GM21825 (cell line): ENCODE measurements at regions not wholly inside any gene's neighbourhood (a gene's known extent, or its start where the extent isn't known, plus 50 kb on each side); places are given as distances from the start of the nearest gene placed in this dataset.
"Not testable (repeated sequence)": the region's sequence is repeated elsewhere in the genome, so short reads cannot be mapped to it uniquely, and the experiment has no call there.

Experiments
- ATAC-seq: cut with Tn5 transposase; IDR thresholded peaks from one replicate; pipeline ENCODE4 v1.9.1; 2021; ENCODE audit warnings: mild to moderate bottlenecking, moderate library complexity; ENCODE audit not compliant: unreplicated experiment

DNA sequence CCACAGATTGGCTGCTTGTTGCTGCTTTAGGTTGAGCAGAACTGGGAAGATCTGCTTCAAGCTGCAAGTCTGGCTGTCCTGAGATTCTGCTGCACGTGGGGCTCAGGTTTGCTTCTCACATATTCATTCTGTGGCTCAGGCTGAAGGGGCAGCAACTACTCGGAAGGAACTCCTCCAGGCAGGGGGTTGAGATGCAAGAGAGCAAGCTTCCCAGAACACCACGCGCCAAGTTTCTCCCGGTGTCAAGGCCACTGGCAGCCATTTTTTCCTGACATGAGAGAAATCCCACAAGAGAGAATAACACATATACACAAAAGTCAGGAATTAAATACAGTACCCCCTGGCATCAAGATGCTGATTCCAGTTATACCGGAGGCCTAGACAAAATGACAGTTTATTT is 887.6 kb upstream of the SLC10A2 start:
- no peak for ATAC-seq

GRCh38 chr13:103952183-103952582 is 886.0 kb upstream of the SLC10A2 start:
- ATAC-seq: no peak

GRCh38 chr13:103948426-103948825 is 882.2 kb upstream of the SLC10A2 start:
- ATAC-seq: no peak

GRCh38 chr13:103945836-103946235 is 879.6 kb upstream of the SLC10A2 start:
- ATAC-seq: no peak

- no peak for ATAC-seq
These were observed 875.4 kb upstream of the SLC10A2 start for GRCh38 chr13:103941506-103942140.

DNA sequence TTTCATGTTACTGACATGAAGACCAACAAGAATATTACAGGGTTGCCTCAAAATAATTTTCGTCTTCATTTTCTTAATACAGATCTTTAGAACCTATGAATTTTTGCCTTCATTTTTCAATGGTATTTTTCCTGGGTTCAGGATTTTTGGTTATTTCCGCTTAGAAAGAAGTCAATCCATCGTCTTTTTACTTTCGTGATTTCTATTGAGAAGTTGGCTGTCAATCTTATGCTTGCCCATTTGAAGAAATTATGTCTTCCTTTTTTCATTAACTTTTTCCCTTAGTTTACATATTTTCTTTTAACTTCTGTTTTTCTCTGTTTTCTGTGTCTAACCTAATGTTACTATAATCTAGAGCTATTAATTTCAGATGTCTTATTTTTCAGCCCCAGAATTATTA is 868.9 kb upstream of the SLC10A2 start:
- ATAC-seq: no peak

GRCh38 chr13:103931885-103932284 is 865.7 kb upstream of the SLC10A2 start:
- ATAC-seq: no peak

DNA sequence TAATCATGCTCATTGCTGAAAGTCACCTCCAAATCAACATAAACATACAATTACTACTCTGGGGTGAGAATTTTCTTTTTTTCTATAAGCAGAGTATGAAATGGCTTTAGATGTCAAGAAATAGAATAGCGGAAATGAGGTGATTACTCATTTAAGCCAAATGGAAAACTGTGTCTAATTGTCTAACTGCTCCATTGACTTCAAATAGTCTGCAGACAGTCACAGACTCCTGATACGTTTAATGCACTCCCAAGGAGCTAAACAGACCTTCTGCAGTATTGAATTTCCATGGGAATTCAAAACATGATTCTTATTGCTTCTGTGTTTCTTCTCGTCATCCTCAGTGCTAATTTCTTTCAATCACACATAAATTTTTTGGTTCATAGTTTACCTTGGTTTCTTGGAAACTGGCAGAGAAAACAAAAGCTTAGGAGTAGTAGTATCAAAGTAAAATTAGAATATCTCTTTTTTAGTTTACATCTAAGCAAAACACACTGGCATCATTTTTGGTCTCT is 865.2 kb upstream of the SLC10A2 start:
- ATAC-seq: no peak

DNA sequence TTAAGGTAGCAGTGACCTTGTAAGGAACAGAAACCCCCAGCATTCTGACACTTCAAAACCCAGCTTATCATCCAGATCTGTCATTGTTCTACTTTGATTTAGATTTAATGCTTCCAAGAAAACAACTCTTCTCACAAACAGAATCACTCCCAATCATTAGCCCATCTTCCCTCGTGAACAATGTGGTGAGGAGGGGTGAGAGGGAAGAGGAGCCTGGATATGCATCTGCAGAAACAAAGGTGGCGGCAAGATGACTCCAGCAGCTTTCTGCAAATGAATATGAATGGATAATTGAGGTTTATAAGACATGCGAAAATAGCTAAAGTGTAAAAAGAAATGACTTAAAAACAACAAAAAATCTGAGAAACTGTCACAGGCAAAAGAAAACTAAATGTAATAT is 859.9 kb upstream of the SLC10A2 start:
- no peak for ATAC-seq

- ATAC-seq: no peak
These were observed 842.7 kb upstream of the SLC10A2 start for GRCh38 chr13:103908911-103909310.

DNA sequence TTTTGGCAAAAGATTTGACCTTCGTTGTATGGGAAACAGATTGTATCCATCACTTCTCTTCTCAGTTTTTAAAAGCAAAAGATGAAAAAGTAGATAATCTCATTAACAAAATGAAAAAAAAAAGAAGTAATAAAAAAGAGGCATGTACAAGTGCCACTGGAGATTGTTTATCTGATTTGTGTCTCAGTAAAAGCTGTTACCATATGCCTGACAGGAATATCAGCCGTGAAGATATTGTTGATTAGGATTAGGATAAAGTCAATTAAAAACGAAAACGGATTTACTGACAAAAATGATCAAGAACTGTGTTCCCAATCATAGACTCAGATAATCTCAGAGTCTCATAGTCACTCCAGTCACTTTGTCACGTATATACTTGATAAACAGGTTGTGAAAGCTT is 842.1 kb upstream of the SLC10A2 start:
- no peak for ATAC-seq

GRCh38 chr13:103903790-103904189 is 837.6 kb upstream of the SLC10A2 start:
- ATAC-seq: no peak

GRCh38 chr13:103898481-103898880 is 832.3 kb upstream of the SLC10A2 start:
- ATAC-seq: no peak

DNA sequence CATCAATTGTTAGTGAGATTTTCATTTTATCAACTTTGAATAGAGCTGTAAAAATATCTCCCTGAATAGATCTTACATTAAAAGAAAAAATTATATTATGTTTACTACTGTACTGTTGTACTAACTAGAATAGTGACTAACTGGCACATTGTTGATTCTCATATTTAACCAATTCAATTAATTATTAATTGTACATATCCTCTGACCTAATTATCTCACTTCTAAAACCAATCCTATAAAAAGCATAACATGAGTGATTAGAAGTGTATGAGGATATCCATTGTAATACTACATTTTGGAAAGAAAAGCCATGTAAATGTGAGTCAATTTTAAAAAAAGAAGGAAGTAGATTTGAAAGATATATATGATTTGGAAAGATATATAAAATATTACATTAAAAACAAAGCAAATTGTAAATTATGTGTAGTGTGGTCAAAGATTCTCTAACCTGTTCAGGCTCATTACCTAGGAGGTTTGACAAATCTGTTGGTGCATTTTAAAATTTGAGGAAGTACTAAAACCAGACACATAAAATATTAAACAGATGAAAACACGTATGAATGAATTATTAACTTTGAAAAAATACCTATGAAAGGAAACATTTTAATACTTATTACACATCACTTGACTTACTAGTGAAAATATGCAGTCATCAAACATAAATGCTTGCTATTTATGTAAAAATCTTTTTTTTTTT is 829.8 kb upstream of the SLC10A2 start:
- ATAC-seq: no peak

DNA sequence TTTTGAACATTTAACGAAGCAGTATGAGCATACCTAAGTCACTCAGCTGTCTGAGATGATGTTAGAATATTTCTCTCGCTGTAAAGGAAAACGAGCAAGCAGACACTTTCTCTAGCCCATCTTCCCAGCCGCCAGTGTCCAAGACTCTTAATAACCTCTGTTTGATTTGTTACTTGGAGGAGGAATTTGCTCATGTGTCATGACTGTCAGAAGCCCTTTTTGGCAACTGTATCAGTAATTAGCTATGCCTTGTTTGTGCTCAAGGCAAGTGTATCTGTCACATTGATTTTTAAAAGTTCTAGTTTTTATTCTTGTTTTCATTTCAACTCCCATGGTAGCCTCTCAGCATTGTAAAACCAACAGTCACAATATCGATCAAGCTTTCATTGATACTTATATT is 828.4 kb upstream of the SLC10A2 start:
- no peak for ATAC-seq

DNA sequence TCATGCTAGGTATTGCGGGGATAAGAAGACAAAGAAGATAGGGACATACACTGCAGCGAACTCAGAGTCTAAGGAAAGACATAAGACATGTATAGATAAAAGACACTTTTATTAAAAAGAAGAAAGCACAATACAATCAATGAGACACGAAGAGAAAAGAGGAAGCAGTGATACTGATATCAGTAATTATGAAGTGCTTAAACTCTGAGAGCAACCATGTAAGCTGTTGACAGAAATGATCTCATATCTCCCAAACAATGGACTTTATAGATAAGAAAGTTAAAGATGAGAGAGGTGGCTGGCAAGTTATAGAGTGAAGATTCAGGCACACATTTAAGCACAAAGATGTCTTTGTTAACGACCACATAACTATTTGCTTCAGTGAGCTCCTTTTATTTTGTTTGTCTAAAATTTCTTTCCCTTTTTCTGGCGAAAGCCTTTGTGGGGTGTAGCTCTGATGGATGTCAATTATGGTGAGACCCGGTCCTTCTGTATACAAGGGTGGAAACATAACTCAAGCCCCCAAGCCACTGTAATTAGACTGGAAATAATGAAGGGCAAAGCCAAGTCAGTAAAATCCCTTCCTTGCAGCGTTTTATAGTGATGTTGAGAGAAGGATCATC is 818.0 kb upstream of the SLC10A2 start:
- no peak for ATAC-seq

DNA sequence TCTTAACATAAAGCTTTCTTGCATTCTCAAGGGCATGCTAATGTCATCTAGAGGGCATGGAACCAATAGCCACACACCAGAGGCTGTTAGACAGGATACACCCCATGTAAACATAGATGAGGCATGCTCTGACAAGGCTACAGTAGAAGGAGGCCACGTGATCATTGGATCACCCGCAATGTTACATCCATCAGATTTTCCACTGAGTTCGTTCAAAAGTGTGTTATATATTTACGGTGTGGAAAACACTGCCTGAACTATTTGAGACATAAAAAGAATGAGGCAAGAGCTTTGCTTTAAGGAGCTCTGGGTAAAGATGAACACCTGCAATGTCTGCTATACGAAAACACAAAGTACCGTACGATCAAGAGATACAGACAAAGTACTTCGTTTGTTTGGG is 817.5 kb upstream of the SLC10A2 start:
- ATAC-seq: no peak

DNA sequence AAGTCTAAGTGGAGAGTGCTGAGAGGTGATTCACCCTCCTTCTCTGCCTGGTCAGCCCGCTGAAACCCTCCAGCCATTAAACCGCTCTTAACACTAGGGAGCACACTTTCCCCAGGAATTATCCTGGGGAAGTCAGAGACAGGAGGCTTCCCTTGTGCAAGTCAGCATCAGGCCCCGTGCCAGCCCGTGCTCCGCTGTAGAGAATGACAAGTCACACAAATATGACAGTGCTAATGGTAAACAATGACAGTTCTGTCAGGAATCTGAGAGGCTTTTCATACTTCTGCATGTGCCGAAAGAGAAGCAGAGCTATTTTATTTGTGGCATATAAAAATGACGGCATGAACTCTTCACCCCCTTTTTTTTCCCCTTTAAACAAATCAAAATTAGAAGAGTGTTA is 816.9 kb upstream of the SLC10A2 start:
- ATAC-seq: no peak

GRCh38 chr13:103880146-103880545 is 813.9 kb upstream of the SLC10A2 start:
- not testable (repeated sequence) for ATAC-seq

GRCh38 chr13:103878891-103879605 is 812.8 kb upstream of the SLC10A2 start:
- ATAC-seq: no peak

- no peak for ATAC-seq
These were observed 810.4 kb upstream of the SLC10A2 start for GRCh38 chr13:103876571-103876970.
